ENCODE measurements at regions not wholly inside any gene's neighbourhood (a gene's known extent, or its start where the extent isn't known, plus 50 kb on each side); places are given as distances from the start of the nearest gene placed in this dataset.

GRCh38 chr17:77814091-77814772, 144.3 kb upstream of the TNRC6C start:
- DNase-seq: no peak

GRCh38 chr17:77815127-77815905, 143.2 kb upstream of the TNRC6C start:
- no peak for DNase-seq

GRCh38 chr17:77817953-77818352, 140.6 kb upstream of the TNRC6C start:
- DNase-seq: no peak

DNA sequence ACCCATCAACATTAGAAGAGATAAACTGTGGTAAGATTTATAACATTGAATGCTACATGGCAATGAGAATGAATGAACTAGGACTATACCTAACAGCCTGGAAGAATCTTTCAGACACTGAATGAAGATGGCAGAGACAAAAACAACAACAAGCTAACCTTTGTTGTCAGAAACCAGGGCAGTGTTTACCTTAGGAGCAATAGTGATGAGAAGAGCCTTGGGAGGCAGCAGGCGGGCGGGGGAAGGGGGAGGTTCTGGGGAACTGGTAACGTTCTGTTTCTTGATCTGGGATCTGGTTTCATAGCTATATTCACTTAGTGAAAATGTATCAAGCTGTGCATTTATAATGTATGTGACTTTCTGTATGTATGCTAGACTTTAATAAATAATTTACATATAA, 139.0 kb upstream of the TNRC6C start:
- no peak for DNase-seq

GRCh38 chr17:77821114-77821513, 137.4 kb upstream of the TNRC6C start:
- no peak for DNase-seq

GRCh38 chr17:77822302-77823030, 136.0 kb upstream of the TNRC6C start:
- no peak for DNase-seq

DNA sequence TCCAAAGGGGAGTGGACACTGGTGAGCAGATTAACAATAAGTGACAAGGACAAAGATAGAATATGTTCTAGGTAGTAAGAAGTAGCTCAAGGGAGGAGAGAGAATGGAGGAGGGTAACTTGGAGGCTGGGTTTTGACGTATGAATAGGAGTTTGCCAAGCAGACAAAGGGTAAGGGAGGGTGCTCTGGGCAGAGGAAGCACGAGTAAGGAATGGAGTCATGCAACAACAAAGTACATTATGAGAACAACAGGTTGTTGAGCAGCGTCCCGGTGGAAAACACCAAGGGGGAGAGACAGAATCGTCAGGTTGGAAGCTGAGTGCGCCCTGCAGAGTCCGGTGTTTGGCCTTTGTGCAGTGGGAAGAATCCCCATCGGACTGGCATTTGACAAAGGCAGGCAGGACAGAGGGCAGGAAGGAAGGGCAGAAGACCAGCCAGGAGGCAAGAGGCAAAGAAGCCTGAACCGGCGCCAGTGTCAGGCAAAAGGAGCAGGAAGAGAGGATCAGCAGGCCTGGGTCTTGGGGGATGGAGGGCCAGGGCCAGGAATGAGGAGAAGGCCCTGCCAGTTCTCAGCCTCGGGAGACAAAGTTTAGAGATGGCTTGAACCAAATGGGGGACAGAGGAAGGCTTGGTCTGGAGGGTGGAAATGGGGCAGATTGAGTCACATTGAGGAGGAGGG, 134.3 kb upstream of the TNRC6C start:
- no peak for DNase-seq

DNA sequence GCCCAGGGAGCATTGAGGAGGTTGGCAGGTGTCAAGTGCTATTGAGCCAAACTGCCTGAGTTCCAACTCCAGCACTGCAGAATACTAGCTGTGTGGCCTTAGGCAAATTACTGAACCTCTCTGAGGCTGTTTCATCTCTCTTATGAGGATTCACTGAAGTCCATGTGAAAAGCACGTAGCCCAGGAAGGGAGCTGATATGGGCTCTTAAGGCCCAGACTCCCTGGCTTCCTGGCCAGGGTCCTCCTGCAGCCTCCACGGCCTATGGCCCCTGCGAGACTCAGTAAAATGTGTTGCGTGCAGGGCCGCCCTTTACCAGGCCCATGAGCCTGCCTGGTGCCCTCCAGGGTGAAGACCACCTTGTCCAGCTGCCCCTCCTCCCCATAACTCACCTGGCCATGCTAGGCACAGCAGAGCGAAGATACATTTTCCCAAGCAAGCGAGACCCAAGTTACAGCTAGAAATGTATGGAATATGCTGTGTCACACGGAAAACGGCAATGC, 133.7 kb upstream of the TNRC6C start:
- no peak for DNase-seq

DNA sequence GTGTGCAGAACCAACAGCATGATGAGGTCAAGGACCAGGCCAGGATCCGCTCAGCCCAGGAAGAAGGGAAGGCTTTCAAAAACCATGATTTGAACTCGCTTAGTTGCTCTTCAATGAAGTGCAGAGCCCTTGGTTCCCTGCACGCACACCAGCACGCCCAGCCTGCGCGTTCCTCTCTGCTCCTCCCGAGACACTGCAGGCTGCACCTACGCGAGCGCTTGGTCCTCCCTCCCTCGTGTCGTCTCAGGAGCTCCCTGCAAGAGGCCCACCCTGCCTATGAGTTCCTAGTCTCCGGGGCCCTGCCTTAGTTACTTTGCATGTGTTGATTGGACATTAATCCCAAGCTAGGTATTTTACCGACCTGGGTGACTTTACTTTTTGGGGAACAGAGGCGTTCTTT, 132.9 kb upstream of the TNRC6C start:
- DNase-seq: no peak

- no peak for DNase-seq
Measured at GRCh38 chr17:77826132-77826873, 132.2 kb upstream of the TNRC6C start.

DNA sequence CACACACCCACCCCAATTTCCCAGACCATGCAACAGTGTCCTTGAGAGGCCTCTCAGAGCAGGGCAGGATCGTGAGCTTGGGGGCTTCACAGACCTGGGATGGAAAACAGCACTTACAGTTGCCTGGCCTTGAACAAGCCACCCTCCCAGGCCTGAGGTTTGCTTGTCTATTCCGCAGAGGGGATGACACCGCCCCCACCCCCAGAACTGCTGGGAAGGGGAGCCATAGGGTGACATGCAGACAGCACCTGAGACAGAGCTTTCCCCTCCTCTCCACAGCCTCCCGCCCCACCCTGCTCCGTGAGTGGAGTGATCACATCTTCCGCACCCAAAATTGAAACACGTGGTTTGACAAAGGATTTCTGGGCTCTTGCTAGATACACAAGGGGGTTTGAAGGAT, 131.5 kb upstream of the TNRC6C start:
- no peak for DNase-seq

DNA sequence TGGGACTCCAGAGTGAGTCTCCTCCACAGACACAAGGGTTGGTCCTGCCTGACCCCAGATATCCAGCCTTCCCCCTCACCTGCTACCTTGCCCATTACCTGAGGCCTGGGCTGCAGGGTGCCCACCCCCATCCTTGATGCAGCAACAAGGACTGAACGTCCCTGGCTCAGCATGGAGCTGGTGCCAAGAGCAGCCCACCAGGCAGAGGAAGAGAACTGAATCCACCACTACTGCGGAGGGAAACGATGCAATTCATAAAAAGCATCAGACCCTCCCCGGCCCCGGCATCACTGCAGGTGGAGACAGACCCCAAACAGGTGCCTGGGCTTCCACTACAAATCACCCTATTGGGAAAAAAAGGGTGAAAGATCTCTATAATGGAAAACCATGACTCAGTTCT, 131.0 kb upstream of the TNRC6C start:
- DNase-seq: no peak

- DNase-seq: no peak
Measured at GRCh38 chr17:77828749-77829539, 129.6 kb upstream of the TNRC6C start.

- DNase-seq: no peak
Measured at GRCh38 chr17:77829843-77830799, 128.4 kb upstream of the TNRC6C start.

GRCh38 chr17:77830816-77831473, 127.6 kb upstream of the TNRC6C start:
- DNase-seq: no peak

GRCh38 chr17:77831474-77832179, 126.9 kb upstream of the TNRC6C start:
- no peak for DNase-seq

- DNase-seq: no peak
Measured at GRCh38 chr17:77832180-77832560, 126.3 kb upstream of the TNRC6C start.

DNA sequence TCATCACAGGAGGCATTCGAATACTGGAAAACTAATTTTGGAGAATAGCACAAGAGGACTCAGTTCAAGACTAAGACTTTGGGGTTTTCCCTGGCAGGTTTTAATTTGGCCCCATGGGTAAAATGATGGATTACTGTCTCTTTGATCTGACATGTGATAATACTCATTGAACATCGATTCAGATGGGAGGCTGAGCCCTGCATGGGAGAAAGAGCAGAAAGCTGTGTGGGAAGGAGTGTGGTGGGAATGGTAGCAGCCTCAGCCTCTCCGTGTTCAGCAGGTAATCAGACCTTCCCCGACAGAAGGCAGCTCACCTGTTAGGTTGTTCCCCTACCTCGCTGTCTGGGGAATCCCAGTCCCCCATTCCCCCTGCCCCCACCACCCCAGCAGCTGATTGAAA, 124.7 kb upstream of the TNRC6C start:
- DNase-seq: no peak
